ENCODE measurements at regions not wholly inside any gene's neighbourhood (a gene's known extent, or its start where the extent isn't known, plus 50 kb on each side); places are given as distances from the start of the nearest gene placed in this dataset.
"Not testable (repeated sequence)": the region's sequence is repeated elsewhere in the genome, so short reads cannot be mapped to it uniquely, and the experiment has no call there.

GRCh38 chr5:99747342-99747741, 787.8 kb upstream of the FAM174A start:
- Histone ChIP-seq H3K9me3 (ENCODE audit: control insufficient read depth, low read length) (no peaks in the 10 kb centered on the region), H3K27me3 (ENCODE audit: control insufficient read depth, insufficient read depth, low read length) (no peaks in the 10 kb centered on the region), H3K9ac (ENCODE audit: low read length) (no peak overlapping the region), H3K36me3 (ENCODE audit: control insufficient read depth, insufficient read depth, low read length) (no peaks in the 10 kb centered on the region), H3K4me3 (ENCODE audit: low read length) (no peak overlapping the region), H3K4me1 (ENCODE audit: control insufficient read depth, insufficient read depth, low read length) (no peaks in the 10 kb centered on the region)

GRCh38 chr5:99733146-99733545, 802.0 kb upstream of the FAM174A start:
- H3K36me3 ChIP-seq (ENCODE audit: control insufficient read depth, insufficient read depth, low read length); H3K9me3 ChIP-seq (ENCODE audit: control insufficient read depth, low read length); H3K9ac ChIP-seq (ENCODE audit: low read length); H3K27me3 ChIP-seq (ENCODE audit: control insufficient read depth, insufficient read depth, low read length); H3K4me3 ChIP-seq (ENCODE audit: low read length); H3K4me1 ChIP-seq (ENCODE audit: control insufficient read depth, insufficient read depth, low read length): not testable (repeated sequence)

GRCh38 chr5:99730653-99731052, 801.8 kb upstream of the CHD1 start:
- not testable (repeated sequence) for H3K9ac ChIP-seq (ENCODE audit: low read length); H3K4me1 ChIP-seq (ENCODE audit: control insufficient read depth, insufficient read depth, low read length); H3K27me3 ChIP-seq (ENCODE audit: control insufficient read depth, insufficient read depth, low read length); H3K4me3 ChIP-seq (ENCODE audit: low read length); H3K36me3 ChIP-seq (ENCODE audit: control insufficient read depth, insufficient read depth, low read length); H3K9me3 ChIP-seq (ENCODE audit: control insufficient read depth, low read length)

- Histone ChIP-seq H3K27me3 (ENCODE audit: control insufficient read depth, insufficient read depth, low read length) (no peaks in the 10 kb centered on the region), H3K4me1 (ENCODE audit: control insufficient read depth, insufficient read depth, low read length) (no peaks in the 10 kb centered on the region), H3K9ac (ENCODE audit: low read length) (no peak overlapping the region), H3K36me3 (ENCODE audit: control insufficient read depth, insufficient read depth, low read length) (no peaks in the 10 kb centered on the region), H3K4me3 (ENCODE audit: low read length) (no peak overlapping the region), H3K9me3 (ENCODE audit: control insufficient read depth, low read length) (no peaks in the 10 kb centered on the region)
Measured at GRCh38 chr5:99724732-99725290, 796.0 kb upstream of the CHD1 start.

- Histone ChIP-seq H3K4me3 (ENCODE audit: low read length) (no peak overlapping the region), H3K9ac (ENCODE audit: low read length) (no peak overlapping the region), H3K9me3 (ENCODE audit: control insufficient read depth, low read length) (no peaks in the 10 kb centered on the region), H3K4me1 (ENCODE audit: control insufficient read depth, insufficient read depth, low read length) (no peaks in the 10 kb centered on the region), H3K36me3 (ENCODE audit: control insufficient read depth, insufficient read depth, low read length) (no peaks in the 10 kb centered on the region), H3K27me3 (ENCODE audit: control insufficient read depth, insufficient read depth, low read length) (no peaks in the 10 kb centered on the region)
Measured at GRCh38 chr5:99721506-99721905, 792.7 kb upstream of the CHD1 start.

GRCh38 chr5:99715921-99716320, 787.1 kb upstream of the CHD1 start:
- Histone ChIP-seq H3K9ac (ENCODE audit: low read length) (no peak overlapping the region), H3K9me3 (ENCODE audit: control insufficient read depth, low read length) (no peaks in the 10 kb centered on the region), H3K4me3 (ENCODE audit: low read length) (no peak overlapping the region), H3K27me3 (ENCODE audit: control insufficient read depth, insufficient read depth, low read length) (no peaks in the 10 kb centered on the region), H3K36me3 (ENCODE audit: control insufficient read depth, insufficient read depth, low read length) (no peaks in the 10 kb centered on the region), H3K4me1 (ENCODE audit: control insufficient read depth, insufficient read depth, low read length) (no peaks in the 10 kb centered on the region)

GRCh38 chr5:99706160-99706559, 777.4 kb upstream of the CHD1 start:
- Histone ChIP-seq H3K36me3 (ENCODE audit: control insufficient read depth, insufficient read depth, low read length) (no peaks in the 10 kb centered on the region), H3K27me3 (ENCODE audit: control insufficient read depth, insufficient read depth, low read length) (no peaks in the 10 kb centered on the region), H3K4me1 (ENCODE audit: control insufficient read depth, insufficient read depth, low read length) (no peaks in the 10 kb centered on the region), H3K4me3 (ENCODE audit: low read length) (no peak overlapping the region), H3K9ac (ENCODE audit: low read length) (no peak overlapping the region), H3K9me3 (ENCODE audit: control insufficient read depth, low read length) (no peaks in the 10 kb centered on the region)

GRCh38 chr5:99702565-99702964, 773.8 kb upstream of the CHD1 start:
- Histone ChIP-seq H3K9me3 (ENCODE audit: control insufficient read depth, low read length) (no peaks in the 10 kb centered on the region), H3K27me3 (ENCODE audit: control insufficient read depth, insufficient read depth, low read length) (no peaks in the 10 kb centered on the region), H3K9ac (ENCODE audit: low read length) (no peak overlapping the region), H3K4me3 (ENCODE audit: low read length) (no peak overlapping the region), H3K36me3 (ENCODE audit: control insufficient read depth, insufficient read depth, low read length) (no peaks in the 10 kb centered on the region), H3K4me1 (ENCODE audit: control insufficient read depth, insufficient read depth, low read length) (no peaks in the 10 kb centered on the region)

- Histone ChIP-seq H3K36me3 (ENCODE audit: control insufficient read depth, insufficient read depth, low read length) (no peaks in the 10 kb centered on the region), H3K4me3 (ENCODE audit: low read length) (no peak overlapping the region), H3K9me3 (ENCODE audit: control insufficient read depth, low read length) (no peaks in the 10 kb centered on the region), H3K9ac (ENCODE audit: low read length) (no peak overlapping the region), H3K27me3 (ENCODE audit: control insufficient read depth, insufficient read depth, low read length) (no peaks in the 10 kb centered on the region), H3K4me1 (ENCODE audit: control insufficient read depth, insufficient read depth, low read length) (no peaks in the 10 kb centered on the region)
Measured at GRCh38 chr5:99694884-99695283, 766.1 kb upstream of the CHD1 start.

- Histone ChIP-seq H3K4me3 (ENCODE audit: low read length) (no peak overlapping the region), H3K9me3 (ENCODE audit: control insufficient read depth, low read length) (no peaks in the 10 kb centered on the region), H3K27me3 (ENCODE audit: control insufficient read depth, insufficient read depth, low read length) (no peaks in the 10 kb centered on the region), H3K9ac (ENCODE audit: low read length) (no peak overlapping the region), H3K4me1 (ENCODE audit: control insufficient read depth, insufficient read depth, low read length) (no peaks in the 10 kb centered on the region), H3K36me3 (ENCODE audit: control insufficient read depth, insufficient read depth, low read length) (no peaks in the 10 kb centered on the region)
Measured at GRCh38 chr5:99686538-99686937, 757.7 kb upstream of the CHD1 start.

GRCh38 chr5:99675974-99676373, 747.2 kb upstream of the CHD1 start:
- H3K27me3 ChIP-seq (ENCODE audit: control insufficient read depth, insufficient read depth, low read length): no peaks in the 10 kb centered on the region

GRCh38 chr5:99674101-99674500, 745.3 kb upstream of the CHD1 start:
- Histone ChIP-seq H3K9me3 (ENCODE audit: control insufficient read depth, low read length) (no peaks in the 10 kb centered on the region), H3K9ac (ENCODE audit: low read length) (no peak overlapping the region), H3K36me3 (ENCODE audit: control insufficient read depth, insufficient read depth, low read length) (no peaks in the 10 kb centered on the region), H3K27me3 (ENCODE audit: control insufficient read depth, insufficient read depth, low read length) (no peaks in the 10 kb centered on the region), H3K4me1 (ENCODE audit: control insufficient read depth, insufficient read depth, low read length) (no peaks in the 10 kb centered on the region), H3K4me3 (ENCODE audit: low read length) (no peak overlapping the region)

More at GRCh38 chr5:99675974-99676373, 747.2 kb upstream of the CHD1 start:
- Histone ChIP-seq H3K36me3 (ENCODE audit: control insufficient read depth, insufficient read depth, low read length) (no peaks in the 10 kb centered on the region), H3K9me3 (ENCODE audit: control insufficient read depth, low read length) (no peaks in the 10 kb centered on the region), H3K4me1 (ENCODE audit: control insufficient read depth, insufficient read depth, low read length) (no peaks in the 10 kb centered on the region), H3K4me3 (ENCODE audit: low read length) (no peak overlapping the region), H3K9ac (ENCODE audit: low read length) (no peak overlapping the region)

- no peak overlapping the region for H3K4me3 ChIP-seq (ENCODE audit: low read length)
- no peaks in the 10 kb centered on the region for H3K36me3 ChIP-seq (ENCODE audit: control insufficient read depth, insufficient read depth, low read length)
- no peaks in the 10 kb centered on the region for H3K9me3 ChIP-seq (ENCODE audit: control insufficient read depth, low read length)
- H3K9ac ChIP-seq (ENCODE audit: low read length): no peak overlapping the region
- H3K27me3 ChIP-seq (ENCODE audit: control insufficient read depth, insufficient read depth, low read length): no peaks in the 10 kb centered on the region
- no peaks in the 10 kb centered on the region for H3K4me1 ChIP-seq (ENCODE audit: control insufficient read depth, insufficient read depth, low read length)
Measured at GRCh38 chr5:99664972-99665371, 736.2 kb upstream of the CHD1 start.

Measured in mucosa of stomach (tissue), 1 donor.